ENCODE measurements at regions not wholly inside any gene's neighbourhood (a gene's known extent, or its start where the extent isn't known, plus 50 kb on each side); places are given as distances from the start of the nearest gene placed in this dataset.

- TF ChIP-seq CTCF (IDR thresholded peaks at IDR 0.05) (no peak), EZH2 (IDR thresholded peaks at IDR 0.05) (no peak), EZH2phosphoT487 (IDR thresholded peaks at IDR 0.05) (no peak)
Measured at GRCh38 chr7:96781919-96782318, 72.3 kb upstream of the SEM1 start.
